A549 (cell line): ENCODE measurements at regions not wholly inside any gene's neighbourhood (a gene's known extent, or its start where the extent isn't known, plus 50 kb on each side); places are given as distances from the start of the nearest gene placed in this dataset.

ENCODE experiments used
- ATAC-seq, 2 experiments: fragments of 200-7000 bp in 1 of 2; fragments of >200 bp in 1 of 2; cut with Nextera tagmentation in 1 of 2; cut with Tn5 transposase in 1 of 2; 3 replicates each; pipeline versions ENCODE4 v1.8.0 to v1.9.1; 2018 to 2020; ENCODE audit warnings: mild to moderate bottlenecking in 1 of 2, moderate library complexity in 1 of 2
- CTCF ChIA-PET: fragments of 300-600 bp; sonication (Branson Sonifier 250); formaldehyde crosslinking; extraction: SDS; loops from one replicate; lab custom pipeline; 2021; ENCODE audit warnings: antibody characterized with exemption, inconsistent platforms; lab: Yijun Ruan, JAX
- POLR2A ChIA-PET: fragments of 350-600 bp; formaldehyde crosslinking; extraction: SDS; loops from one replicate; lab custom pipeline; 2021; ENCODE audit warnings: antibody characterized with exemption, inconsistent platforms; lab: Yijun Ruan, JAX
- DNase-seq, 2 experiments: peaks; one replicate each; pipeline versions ENCODE4 v3.0.0 to v3.0.0-alpha.2; 2011 to 2016; ENCODE audit warnings: low read depth in 1 of 2, low spot score in 1 of 2
- FAIRE-seq: peaks from 2 replicates; lab custom pipeline; 2011; peaks lifted over from hg19 to GRCh38; lab: Jason Lieb, UNC
- H3K27ac ChIP-seq, 2 experiments: fragments of >200 bp; sonication (Bioruptor Twin); formaldehyde crosslinking; 3 replicates each; pipeline ENCODE4 v1.5.1; 2016 to 2017
- H3K4me1 ChIP-seq: fragments of >200 bp; sonication (Bioruptor Twin); formaldehyde crosslinking; 3 replicates; pipeline ENCODE4 v1.6.1; 2016
- H3K4me2 ChIP-seq: fragments of >200 bp; sonication (Bioruptor Twin); formaldehyde crosslinking; 3 replicates; pipeline ENCODE4 v1.6.1; 2016
- H3K4me3 ChIP-seq: fragments of >200 bp; sonication (Bioruptor Twin); formaldehyde crosslinking; 3 replicates; pipeline ENCODE4 v1.5.1; 2016
- H3K9me3 ChIP-seq: fragments of >200 bp; sonication (Bioruptor Twin); formaldehyde crosslinking; 3 replicates; pipeline ENCODE4 v1.6.1; 2016
- CBX2 ChIP-seq: fragments of 200-600 bp; sonication (generic); IDR thresholded peaks from 2 replicates; pipeline ENCODE4 v1.6.1; 2016; ENCODE audit warnings: low read depth, mild to moderate bottlenecking, borderline replicate concordance
- CBX8 ChIP-seq: fragments of 200-600 bp; sonication (generic); IDR thresholded peaks from 2 replicates; pipeline ENCODE4 v1.6.1; 2016
- CHD2 ChIP-seq: fragments of 150-350 bp; IDR thresholded peaks from 2 replicates; pipeline ENCODE4 v1.6.1; 2014; ENCODE audit warnings: low read length; ENCODE audit not compliant: partially characterized antibody
- EHF ChIP-seq: fragments of 250-450 bp; sonication (Bioruptor Pico); IDR thresholded peaks from 2 replicates; pipeline ENCODE4 v1.5.0; 2020; ENCODE audit warnings: mild to moderate bottlenecking
- EHMT2 ChIP-seq: fragments of 200-600 bp; sonication (generic); IDR thresholded peaks from 2 replicates; pipeline ENCODE4 v1.6.1; 2016; ENCODE audit warnings: antibody characterized with exemption, low read depth, mild to moderate bottlenecking, moderate library complexity
- FOSB ChIP-seq: fragments of 250-450 bp; sonication (Bioruptor Pico); IDR thresholded peaks from 2 replicates; pipeline ENCODE4 v1.5.0; 2020; ENCODE audit warnings: mild to moderate bottlenecking, moderate library complexity
- FOSL2 ChIP-seq, 2 experiments: fragments of 450-650 bp in 1 of 2; fragments of >200 bp in 1 of 2; sonication (Bioruptor Twin) in 1 of 2; formaldehyde crosslinking; IDR thresholded peaks; 2 replicates each; pipeline versions ENCODE4 v1.5.0 to v1.6.1; 2016 to 2020; ENCODE audit warnings: mild to moderate bottlenecking in 1 of 2, moderate library complexity in 1 of 2
- HOXB5 ChIP-seq: fragments of 250-450 bp; sonication (Bioruptor Pico); IDR thresholded peaks from 2 replicates; pipeline ENCODE4 v1.5.0; 2020; ENCODE audit warnings: mild to moderate bottlenecking, moderate library complexity
- JUNB ChIP-seq: fragments of >200 bp; sonication (Bioruptor Twin); formaldehyde crosslinking; IDR thresholded peaks from 2 replicates; pipeline ENCODE4 v1.6.1; 2016
- MAX ChIP-seq: IDR thresholded peaks from 2 replicates; pipeline ENCODE4 v1.6.1; 2012
- MAZ ChIP-seq: fragments of 150-350 bp; IDR thresholded peaks from 2 replicates; pipeline ENCODE4 v1.6.1; 2014; ENCODE audit warnings: antibody characterized with exemption, low read depth, low read length, borderline replicate concordance
- MYC ChIP-seq: IDR thresholded peaks from 2 replicates; pipeline ENCODE4 v1.6.1; 2012; ENCODE audit warnings: mild to moderate bottlenecking, inconsistent platforms, low read length, improper control_type of control experiment, borderline replicate concordance
- NR3C1 ChIP-seq: fragments of >200 bp; sonication (Bioruptor Twin); formaldehyde crosslinking; IDR thresholded peaks from 3 replicates; pipeline ENCODE4 v1.6.1; 2017
- PHF8 ChIP-seq: fragments of 200-600 bp; sonication (generic); IDR thresholded peaks from 2 replicates; pipeline ENCODE4 v1.6.1; 2016; ENCODE audit warnings: low read depth, mild to moderate bottlenecking, antibody characterized with exemption, moderate library complexity, borderline replicate concordance
- RAD21 ChIP-seq, 2 experiments: fragments of >200 bp in 1 of 2; sonication (Bioruptor Twin) in 1 of 2; formaldehyde crosslinking in 1 of 2; IDR thresholded peaks in 1 of 2; conservative IDR thresholded peaks in 1 of 2; 2 replicates in 1 of 2; 3 replicates in 1 of 2; pipeline ENCODE4 v1.6.1; 2012 to 2018; ENCODE audit warnings: inconsistent platforms in 1 of 2
- RARB ChIP-seq: fragments of 250-450 bp; sonication (Bioruptor Pico); IDR thresholded peaks from 2 replicates; pipeline ENCODE4 v1.8.0; 2021; ENCODE audit warnings: mild to moderate bottlenecking, moderate library complexity
- TFCP2L1 ChIP-seq: fragments of 250-450 bp; sonication (Bioruptor Pico); IDR thresholded peaks from 2 replicates; pipeline ENCODE4 v1.5.0; 2021; ENCODE audit warnings: mild to moderate bottlenecking
- ZC3H11A ChIP-seq: fragments of 450-650 bp; IDR thresholded peaks from 2 replicates; pipeline ENCODE4 v1.6.1; 2014; ENCODE audit warnings: antibody characterized with exemption, mild to moderate bottlenecking
- ZSCAN20 ChIP-seq: fragments of 250-450 bp; sonication (Bioruptor Pico); IDR thresholded peaks from 2 replicates; pipeline ENCODE4 v1.8.0; 2022; ENCODE audit warnings: mild to moderate bottlenecking, moderate library complexity
- WGBS: methylation state at CpG from one replicate; pipeline ENCODE4 v1.1.6; 2017; ENCODE audit errors: missing lambda C conversion rate; 5-methylcytosine and 5-hydroxymethylcytosine counted together
- TF ChIP-seq, protein P1 (sequence below): fragments of 450-650 bp; IDR thresholded peaks from 2 replicates; pipeline ENCODE4 v1.6.1; 2014; ENCODE audit warnings: antibody characterized with exemption

DNA sequence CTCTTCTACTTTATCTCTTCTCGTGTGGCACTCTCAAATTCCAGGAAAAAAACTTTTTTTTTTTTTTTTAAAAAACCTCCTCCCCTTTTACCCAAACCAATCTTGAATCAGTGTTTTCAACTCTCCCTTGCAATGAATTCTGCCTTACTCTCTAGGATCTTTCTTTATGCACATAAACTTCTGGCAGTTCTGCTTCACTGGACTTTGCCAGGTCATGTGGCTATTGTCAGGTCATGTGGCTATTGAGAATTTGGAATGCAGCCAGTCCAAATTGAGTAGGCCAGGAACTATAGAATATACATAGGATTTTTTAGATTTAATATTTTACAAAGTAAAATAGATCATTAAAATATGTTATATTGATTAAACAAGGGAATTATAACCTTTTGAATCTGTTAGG, 218.2 kb downstream of the TMTC3 start:
- ChIA-PET POLR2A (interaction anchor here (0.7 kb wide), 1 partner anchor 152 kb away, joined by 5 read pairs; no protein-coding TSS in a partner anchor), CTCF (no interaction called here)
- Histone ChIP-seq H3K4me1 (peaks cover 25% of the 10 kb centered on the region), H3K9me3 (no peaks in the 10 kb centered on the region), H3K4me3 (no peak overlapping the region), H3K27ac (no peak overlapping the region), H3K4me2 (no peak overlapping the region)
- WGBS: 54% methylated on average over 1 of the region's 1 CpG
- ATAC-seq: no peak
- no peak for FAIRE-seq
- TF ChIP-seq, protein P1, sequence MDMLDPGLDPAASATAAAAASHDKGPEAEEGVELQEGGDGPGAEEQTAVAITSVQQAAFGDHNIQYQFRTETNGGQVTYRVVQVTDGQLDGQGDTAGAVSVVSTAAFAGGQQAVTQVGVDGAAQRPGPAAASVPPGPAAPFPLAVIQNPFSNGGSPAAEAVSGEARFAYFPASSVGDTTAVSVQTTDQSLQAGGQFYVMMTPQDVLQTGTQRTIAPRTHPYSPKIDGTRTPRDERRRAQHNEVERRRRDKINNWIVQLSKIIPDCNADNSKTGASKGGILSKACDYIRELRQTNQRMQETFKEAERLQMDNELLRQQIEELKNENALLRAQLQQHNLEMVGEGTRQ: peak; percentile 17; the same call in 1 of the 2 replicates
- no peak for TF ChIP-seq HOXB5 (CRISPR knock-in tag)
- TF ChIP-seq TFCP2L1 (CRISPR knock-in tag): no peak
- DNase-seq: no peak

DNA sequence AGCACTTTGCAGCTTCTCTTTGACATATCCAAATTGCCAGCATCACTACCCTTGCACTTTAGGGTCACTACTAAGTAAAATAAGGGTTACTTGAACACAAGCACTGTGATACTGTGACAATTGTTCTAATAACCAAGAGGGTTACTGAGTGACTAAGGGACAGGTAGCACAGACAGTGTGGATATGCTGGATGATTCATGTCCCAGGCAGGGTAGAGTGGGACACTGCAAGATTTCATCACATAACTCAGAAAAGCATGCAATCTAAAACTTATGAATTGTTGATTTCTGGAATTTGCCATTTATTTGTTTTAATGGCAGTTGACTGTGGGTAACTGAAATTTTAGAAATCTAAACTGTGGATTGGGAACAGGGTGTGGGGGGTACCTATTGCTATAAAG, 218.8 kb downstream of the KITLG start:
- H3K4me3 ChIP-seq: no peak overlapping the region
- ATAC-seq (peak; percentile 47 to 63; a peak in 3 of 6 replicates), FAIRE-seq (no peak)
- no peaks in the 10 kb centered on the region for H3K9me3 ChIP-seq
- POLR2A ChIA-PET: no interaction called here
- peak overlapping the region; percentile 40 to 49; a peak in 2 of 6 replicates for H3K27ac ChIP-seq
- H3K4me2 ChIP-seq: peak overlapping the region; percentile 36; the same call in 2 of the 3 replicates
- CTCF ChIA-PET: no interaction called here
- H3K4me1 ChIP-seq: peaks cover 25% of the 10 kb centered on the region
- TF ChIP-seq FOSB (CRISPR knock-in tag): no peak
- no peak for TF ChIP-seq JUNB
- no peak for TF ChIP-seq NR3C1
- TF ChIP-seq CHD2: no peak
- no peak for TF ChIP-seq EHMT2
- TF ChIP-seq CBX8: no peak
- TF ChIP-seq CBX2: no peak
- no peak for TF ChIP-seq RARB
- no peak for TF ChIP-seq EHF
- no peak for TF ChIP-seq ZC3H11A
- TF ChIP-seq ZSCAN20 (CRISPR knock-in tag): no peak
- TF ChIP-seq, all 56 proteins: peak for 0
- DNase-seq: peak in 1 of 2 experiments; percentile 10

GRCh38 chr12:88362439-88362838, 217.8 kb downstream of the KITLG start:
- Histone ChIP-seq H3K27ac (peak overlapping the region; percentile 40 to 49; a peak in 4 of 6 replicates), H3K4me2 (peak overlapping the region; percentile 36), H3K4me3 (no peak overlapping the region), H3K9me3 (no peaks in the 10 kb centered on the region), H3K4me1 (peaks cover 25% of the 10 kb centered on the region)
- ATAC-seq (no peak), DNase-seq (no peak), FAIRE-seq (no peak)
- CTCF ChIA-PET: no interaction called here
- TF ChIP-seq ZSCAN20 (CRISPR knock-in tag) (no peak), FOSL2 (IDR thresholded peaks at IDR 0.05) (no peak), FOSL2 (CRISPR knock-in tag; IDR thresholded peaks at IDR 0.05) (no peak), MAZ (no peak), RAD21 (conservative IDR thresholded peaks at IDR 0.05 in 1 of 2, IDR thresholded peaks at IDR 0.05 in 1 of 2) (no peak), PHF8 (no peak), JUNB (peak; percentile 57)
- 16% methylated on average over 2 of the region's 2 CpGs for WGBS
- POLR2A ChIA-PET: no interaction called here

GRCh38 chr12:88365403-88365802, 214.9 kb downstream of the KITLG start:
- Histone ChIP-seq H3K4me1 (peaks cover 25% of the 10 kb centered on the region), H3K4me2 (no peak overlapping the region), H3K9me3 (no peaks in the 10 kb centered on the region), H3K4me3 (no peak overlapping the region), H3K27ac (no peak overlapping the region)
- 46% methylated on average over 3 of the region's 3 CpGs for WGBS
- TF ChIP-seq MYC: no peak
- TF ChIP-seq CBX8: no peak
- no peak for TF ChIP-seq ZSCAN20 (CRISPR knock-in tag)
- no peak for TF ChIP-seq MAX
- DNase-seq: no peak
- no peak for FAIRE-seq
- ChIA-PET POLR2A (no interaction called here), CTCF (interaction anchor here (1.0 kb wide), 1 partner anchor 10 kb away, joined by 3 read pairs; no protein-coding TSS in a partner anchor)
- ATAC-seq: no peak
